ENCODE measurements at regions not wholly inside any gene's neighbourhood (a gene's known extent, or its start where the extent isn't known, plus 50 kb on each side); places are given as distances from the start of the nearest gene placed in this dataset.

- no peak for DNase-seq (ENCODE audit: low read depth in 2 of 2)
Observed at GRCh38 chr19:30083125-30083681, 141.2 kb downstream of the URI1 start.

GRCh38 chr19:30083701-30084156, 141.7 kb downstream of the URI1 start:
- no peak for DNase-seq (ENCODE audit: low read depth in 2 of 2)

GRCh38 chr19:30084390-30084819, 142.4 kb downstream of the URI1 start:
- no peak for DNase-seq (ENCODE audit: low read depth in 2 of 2)

GRCh38 chr19:30085394-30085793, 143.4 kb downstream of the URI1 start:
- DNase-seq (ENCODE audit: low read depth in 2 of 2) = no peak

- DNase-seq (ENCODE audit: low read depth in 2 of 2) = no peak
Observed at GRCh38 chr19:30086220-30086619, 144.2 kb downstream of the URI1 start.

GRCh38 chr19:30086916-30087315, 144.9 kb downstream of the URI1 start:
- DNase-seq (ENCODE audit: low read depth in 2 of 2) = no peak

- no peak for DNase-seq (ENCODE audit: low read depth in 2 of 2)
Observed at GRCh38 chr19:30087381-30088138, 145.5 kb downstream of the URI1 start.

GRCh38 chr19:30088567-30088966, 146.5 kb downstream of the URI1 start:
- DNase-seq (ENCODE audit: low read depth in 2 of 2) = no peak

GRCh38 chr19:30089086-30089665, 147.1 kb downstream of the URI1 start:
- DNase-seq (ENCODE audit: low read depth in 2 of 2) = no peak

GRCh38 chr19:30090476-30090875, 148.4 kb downstream of the URI1 start:
- no peak for DNase-seq (ENCODE audit: low read depth in 2 of 2)

GRCh38 chr19:30090963-30091362, 148.9 kb downstream of the URI1 start:
- DNase-seq (ENCODE audit: low read depth in 2 of 2) = no peak

GRCh38 chr19:30091456-30091855, 149.4 kb downstream of the URI1 start:
- no peak for DNase-seq (ENCODE audit: low read depth in 2 of 2)

GRCh38 chr19:30091856-30092255, 149.8 kb downstream of the URI1 start:
- DNase-seq (ENCODE audit: low read depth in 2 of 2) = no peak

GRCh38 chr19:30092721-30093569, 150.9 kb downstream of the URI1 start:
- DNase-seq (ENCODE audit: low read depth in 2 of 2) = no peak

- no peak for DNase-seq (ENCODE audit: low read depth in 2 of 2)
Observed at GRCh38 chr19:30093966-30094755, 152.1 kb downstream of the URI1 start.

GRCh38 chr19:30094756-30095140, 152.7 kb downstream of the URI1 start:
- DNase-seq (ENCODE audit: low read depth in 2 of 2) = no peak

GRCh38 chr19:30095171-30095570, 153.1 kb downstream of the URI1 start:
- DNase-seq (ENCODE audit: low read depth in 2 of 2) = no peak

GRCh38 chr19:30096596-30097370, 154.7 kb downstream of the URI1 start:
- DNase-seq (ENCODE audit: low read depth in 2 of 2) = no peak

GRCh38 chr19:30097746-30098280, 155.8 kb downstream of the URI1 start:
- no peak for DNase-seq (ENCODE audit: low read depth in 2 of 2)

GRCh38 chr19:30102239-30102638, 160.2 kb downstream of the URI1 start:
- no peak for DNase-seq (ENCODE audit: low read depth in 2 of 2)

Data from fibroblast of skin of left biceps (primary cell).